Activated CD4-positive, alpha-beta T cell treated with anti-CD3 and anti-CD28 coated beads for 36 hours (primary cell): ENCODE measurements at regions not wholly inside any gene's neighbourhood (a gene's known extent, or its start where the extent isn't known, plus 50 kb on each side); places are given as distances from the start of the nearest gene placed in this dataset.

Experiments used
- ATAC-seq: fragments of 200-7000 bp; cut with Tn5 transposase; one replicate; pipeline ENCODE4 v1.10.0; 2021; ENCODE audit warnings: mild to moderate bottlenecking, moderate library complexity
- CTCF ChIA-PET: fragments of 350-600 bp; sonication (Branson Sonifier 250); formaldehyde crosslinking; loops from one replicate; lab custom pipeline; 2021; ENCODE audit warnings: antibody characterized with exemption; lab: Charles Lee
- POLR2A ChIA-PET: fragments of 350-600 bp; sonication (Branson Sonifier 250); formaldehyde crosslinking; loops from one replicate; lab custom pipeline; 2021; ENCODE audit warnings: antibody characterized with exemption, inconsistent platforms; lab: Charles Lee
- DNase-seq: peaks from one replicate; pipeline ENCODE4 v3.0.0-alpha.2; 2020
- H3K27ac Mint-ChIP-seq: one replicate; pipeline ENCODE4 v1.8.0; 2021; ENCODE audit warnings: mixed read lengths
- H3K27me3 Mint-ChIP-seq: one replicate; pipeline ENCODE4 v1.8.0; 2021; ENCODE audit warnings: mixed read lengths
- H3K36me3 Mint-ChIP-seq: one replicate; pipeline ENCODE4 v1.8.0; 2021; ENCODE audit warnings: low read depth, mixed read lengths
- H3K4me1 Mint-ChIP-seq: one replicate; pipeline ENCODE4 v1.8.0; 2021; ENCODE audit warnings: mixed read lengths
- H3K4me3 Mint-ChIP-seq: one replicate; pipeline ENCODE4 v1.8.0; 2021; ENCODE audit warnings: mild to moderate bottlenecking, moderate library complexity, mixed read lengths
- H3K9me3 Mint-ChIP-seq: one replicate; pipeline ENCODE4 v1.8.0; 2021; ENCODE audit warnings: low read depth, mixed read lengths
- intact Hi-C, 2 experiments: fragments of 100-400 bp; cut with DNase I in 1 of 2; cut with micrococcal nuclease in 1 of 2; formaldehyde crosslinking; loops; one replicate each; pipeline versions ENCODE4 v1.14.2 to v1.15.1; 2022 to 2024; cut with DNase I, micrococcal nuclease

- H3K4me3 Mint-ChIP-seq: no peak overlapping the region
- ATAC-seq (no peak), DNase-seq (no peak)
- H3K4me1 Mint-ChIP-seq: no peaks in the 10 kb centered on the region
- H3K27me3 Mint-ChIP-seq: no peaks in the 10 kb centered on the region
- intact Hi-C loops: no loop called here
- no peaks in the 10 kb centered on the region for H3K9me3 Mint-ChIP-seq
- H3K36me3 Mint-ChIP-seq: no peaks in the 10 kb centered on the region
- no peak overlapping the region for H3K27ac Mint-ChIP-seq
- ChIA-PET POLR2A (no interaction called here), CTCF (no interaction called here)
These were observed 389.2 kb downstream of the LMX1A start for GRCh38 chr1:164967300-164967699.

GRCh38 chr1:164961715-164962114, 394.8 kb downstream of the LMX1A start:
- intact Hi-C loops: no loop called here

GRCh38 chr1:164958982-164959768, 397.3 kb downstream of the LMX1A start:
- Mint-ChIP-seq H3K27me3 (peaks cover 3% of the 10 kb centered on the region), H3K9me3 (no peaks in the 10 kb centered on the region), H3K27ac (no peak overlapping the region), H3K4me1 (no peaks in the 10 kb centered on the region), H3K36me3 (no peaks in the 10 kb centered on the region), H3K4me3 (no peak overlapping the region)
- intact Hi-C loops: no loop called here
- CTCF ChIA-PET: interaction anchor here (0.7 kb wide), 1 partner anchor 107 kb away, joined by 3 read pairs; no protein-coding TSS in a partner anchor
- ATAC-seq: no peak
- DNase-seq: no peak
- POLR2A ChIA-PET: no interaction called here

More at GRCh38 chr1:164961715-164962114, 394.8 kb downstream of the LMX1A start:
- ChIA-PET POLR2A (no interaction called here), CTCF (no interaction called here)
- H3K9me3 Mint-ChIP-seq: no peaks in the 10 kb centered on the region
- ATAC-seq (no peak), DNase-seq (no peak)
- no peaks in the 10 kb centered on the region for H3K36me3 Mint-ChIP-seq
- no peak overlapping the region for H3K27ac Mint-ChIP-seq
- no peak overlapping the region for H3K4me3 Mint-ChIP-seq
- no peaks in the 10 kb centered on the region for H3K27me3 Mint-ChIP-seq
- H3K4me1 Mint-ChIP-seq: no peaks in the 10 kb centered on the region

- DNase-seq (no peak), ATAC-seq (no peak)
- Mint-ChIP-seq H3K27me3 (peaks cover 3% of the 10 kb centered on the region), H3K4me3 (no peak overlapping the region), H3K9me3 (peaks cover 4% of the 10 kb centered on the region), H3K4me1 (no peaks in the 10 kb centered on the region), H3K36me3 (no peaks in the 10 kb centered on the region), H3K27ac (no peak overlapping the region)
- ChIA-PET CTCF (interaction anchor here (0.7 kb wide), 1 partner anchor 129 kb away, joined by 3 read pairs; no protein-coding TSS in a partner anchor), POLR2A (no interaction called here)
- intact Hi-C loops: no loop called here
These were observed 394.8 kb downstream of the PBX1 start for GRCh38 chr1:164953815-164954214.

- Mint-ChIP-seq H3K27ac (no peak overlapping the region), H3K9me3 (peaks cover 11% of the 10 kb centered on the region), H3K36me3 (peaks cover 2% of the 10 kb centered on the region), H3K27me3 (peaks cover 5% of the 10 kb centered on the region), H3K4me3 (no peak overlapping the region), H3K4me1 (no peaks in the 10 kb centered on the region)
- no peak for ATAC-seq
- POLR2A ChIA-PET: no interaction called here
- intact Hi-C loops: no loop called here
- CTCF ChIA-PET: no interaction called here
- DNase-seq: no peak
These were observed 394.1 kb downstream of the PBX1 start for GRCh38 chr1:164953098-164953497.

GRCh38 chr1:164951508-164951907, 392.5 kb downstream of the PBX1 start:
- CTCF ChIA-PET: no interaction called here
- ATAC-seq: no peak
- peaks cover 5% of the 10 kb centered on the region for H3K27me3 Mint-ChIP-seq
- peaks cover 2% of the 10 kb centered on the region for H3K36me3 Mint-ChIP-seq
- DNase-seq: no peak
- intact Hi-C loops: no loop called here
- H3K9me3 Mint-ChIP-seq: peaks cover 16% of the 10 kb centered on the region
- H3K4me3 Mint-ChIP-seq: no peak overlapping the region
- H3K27ac Mint-ChIP-seq: no peak overlapping the region
- H3K4me1 Mint-ChIP-seq: no peaks in the 10 kb centered on the region
- POLR2A ChIA-PET: no interaction called here

- Mint-ChIP-seq H3K36me3 (peaks cover 2% of the 10 kb centered on the region), H3K27ac (no peak overlapping the region), H3K4me3 (no peak overlapping the region), H3K27me3 (peaks cover 5% of the 10 kb centered on the region), H3K4me1 (no peaks in the 10 kb centered on the region), H3K9me3 (peaks cover 16% of the 10 kb centered on the region)
- ATAC-seq (no peak), DNase-seq (no peak)
- ChIA-PET CTCF (interaction anchor here (0.6 kb wide), 2 partner anchors 35 to 94 kb away, joined by 3 read pairs; no protein-coding TSS in a partner anchor), POLR2A (no interaction called here)
- intact Hi-C loops: no loop called here
These were observed 391.6 kb downstream of the PBX1 start for GRCh38 chr1:164950541-164950986.

- ATAC-seq (no peak), DNase-seq (no peak)
- CTCF ChIA-PET: interaction anchor here (0.6 kb wide), 2 partner anchors 36 to 95 kb away, joined by 3 read pairs; no protein-coding TSS in a partner anchor
- H3K4me3 Mint-ChIP-seq: no peak overlapping the region
- no peaks in the 10 kb centered on the region for H3K4me1 Mint-ChIP-seq
- intact Hi-C loops: no loop called here
- POLR2A ChIA-PET: no interaction called here
- peaks cover 16% of the 10 kb centered on the region for H3K9me3 Mint-ChIP-seq
- peaks cover 4% of the 10 kb centered on the region for H3K27me3 Mint-ChIP-seq
- no peak overlapping the region for H3K27ac Mint-ChIP-seq
- peaks cover 2% of the 10 kb centered on the region for H3K36me3 Mint-ChIP-seq
These were observed 390.9 kb downstream of the PBX1 start for GRCh38 chr1:164949771-164950471.

GRCh38 chr1:164948101-164948500, 389.1 kb downstream of the PBX1 start:
- no peak for ATAC-seq
- Mint-ChIP-seq H3K4me3 (no peak overlapping the region), H3K36me3 (peaks cover 2% of the 10 kb centered on the region), H3K27ac (no peak overlapping the region), H3K9me3 (peaks cover 16% of the 10 kb centered on the region), H3K27me3 (peaks cover 2% of the 10 kb centered on the region), H3K4me1 (no peaks in the 10 kb centered on the region)
- ChIA-PET POLR2A (no interaction called here), CTCF (interaction anchor here (0.7 kb wide), 1 partner anchor 62 kb away, joined by 3 read pairs; no protein-coding TSS in a partner anchor)
- intact Hi-C loops: no loop called here
- no peak for DNase-seq

GRCh38 chr1:164937291-164937690, 378.3 kb downstream of the PBX1 start:
- Mint-ChIP-seq H3K4me3 (no peak overlapping the region), H3K4me1 (no peaks in the 10 kb centered on the region), H3K27me3 (no peaks in the 10 kb centered on the region), H3K27ac (no peak overlapping the region), H3K36me3 (no peaks in the 10 kb centered on the region), H3K9me3 (peaks cover 4% of the 10 kb centered on the region)
- intact Hi-C loops: no loop called here
- POLR2A ChIA-PET: no interaction called here
- CTCF ChIA-PET: no interaction called here
- ATAC-seq (no peak), DNase-seq (no peak)

GRCh38 chr1:164932580-164932979, 373.6 kb downstream of the PBX1 start:
- POLR2A ChIA-PET: no interaction called here
- H3K4me3 Mint-ChIP-seq: no peak overlapping the region
- H3K9me3 Mint-ChIP-seq: no peaks in the 10 kb centered on the region
- no peaks in the 10 kb centered on the region for H3K4me1 Mint-ChIP-seq
- no peak for DNase-seq
- no peaks in the 10 kb centered on the region for H3K36me3 Mint-ChIP-seq
- ATAC-seq: no peak
- no peak overlapping the region for H3K27ac Mint-ChIP-seq
- H3K27me3 Mint-ChIP-seq: peaks cover 2% of the 10 kb centered on the region
- intact Hi-C loops: no loop called here
- CTCF ChIA-PET: interaction anchor here (0.7 kb wide), 1 partner anchor 298 kb away, joined by 4 read pairs; no protein-coding TSS in a partner anchor
